ENCODE measurements at regions not wholly inside any gene's neighbourhood (a gene's known extent, or its start where the extent isn't known, plus 50 kb on each side); places are given as distances from the start of the nearest gene placed in this dataset.

DNA sequence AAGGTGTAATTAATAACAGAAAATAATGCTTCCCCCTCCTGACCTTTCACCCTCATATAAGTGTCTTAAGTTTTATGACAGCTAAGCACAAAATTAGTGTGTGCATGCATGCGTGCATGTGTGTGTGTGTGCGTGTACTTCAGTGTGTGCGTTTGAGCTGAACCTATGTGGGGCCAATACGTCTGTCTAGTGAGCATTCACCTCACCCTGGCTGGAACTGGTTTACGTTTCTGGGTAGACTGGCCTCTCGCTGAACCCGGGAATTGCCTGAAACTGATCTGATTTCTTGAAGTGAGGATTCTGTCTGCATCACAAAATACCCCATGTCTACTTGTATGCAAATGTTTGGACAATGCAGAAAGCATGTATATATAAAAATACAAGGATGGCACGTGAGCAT, 68.2 kb upstream of the TBX3 start:
- no peaks in the 10 kb centered on the region for H3K79me2 ChIP-seq (ENCODE audit: insufficient read depth, low read length)
- H4K20me1 ChIP-seq (ENCODE audit: insufficient read depth), result no peaks in the 10 kb centered on the region
- no peak for DNase-seq (ENCODE audit: low read depth, low spot score)
- ChIA-PET CTCF (no interaction called here), POLR2A (no interaction called here), RAD21 (ENCODE audit: low non-redundant PET in 1 of 2, low total read pairs in 2 of 2, uncharacterized antibody in 2 of 2, unreplicated experiment in 2 of 2) (no interaction called here)
- no peak overlapping the region for H2AFZ ChIP-seq (ENCODE audit: low read depth, low read length, poor library complexity, severe bottlenecking)
- no peak overlapping the region for H3K27ac ChIP-seq (ENCODE audit: low read depth, low read length)
- TF ChIP-seq EGR1 (IDR thresholded peaks at IDR 0.05; ENCODE audit: low read depth), result no peak
- intact Hi-C loops (cut with micrococcal nuclease), result no loop called here
- no peak overlapping the region for H3K9ac ChIP-seq (ENCODE audit: low read length)
- no peaks in the 10 kb centered on the region for H3K36me3 ChIP-seq (ENCODE audit: control insufficient read depth in 1 of 2, insufficient read depth in 2 of 2, low read length in 2 of 2)
- no peaks in the 10 kb centered on the region for H3K9me2 ChIP-seq (ENCODE audit: insufficient read depth)
- no peaks in the 10 kb centered on the region for H3K27me3 ChIP-seq (ENCODE audit: insufficient read depth, low read length)
- H3K4me2 ChIP-seq (ENCODE audit: low read length), result no peak overlapping the region
- no peaks in the 10 kb centered on the region for H3K9me3 ChIP-seq (ENCODE audit: control insufficient read depth in 1 of 2, insufficient read depth in 1 of 2, low read depth in 1 of 2, low read length in 2 of 2)
- H3K4me1 ChIP-seq (ENCODE audit: control insufficient read depth in 1 of 2, insufficient read depth in 2 of 2, low read length in 2 of 2), result no peaks in the 10 kb centered on the region
- no peak for ATAC-seq
- no TSS peak for BruUV-seq (replicated peaks)
- no peak overlapping the region for H3K4me3 ChIP-seq (replicated peaks in 1 of 2; ENCODE audit: low read depth in 1 of 2, low read length in 2 of 2)

DNA sequence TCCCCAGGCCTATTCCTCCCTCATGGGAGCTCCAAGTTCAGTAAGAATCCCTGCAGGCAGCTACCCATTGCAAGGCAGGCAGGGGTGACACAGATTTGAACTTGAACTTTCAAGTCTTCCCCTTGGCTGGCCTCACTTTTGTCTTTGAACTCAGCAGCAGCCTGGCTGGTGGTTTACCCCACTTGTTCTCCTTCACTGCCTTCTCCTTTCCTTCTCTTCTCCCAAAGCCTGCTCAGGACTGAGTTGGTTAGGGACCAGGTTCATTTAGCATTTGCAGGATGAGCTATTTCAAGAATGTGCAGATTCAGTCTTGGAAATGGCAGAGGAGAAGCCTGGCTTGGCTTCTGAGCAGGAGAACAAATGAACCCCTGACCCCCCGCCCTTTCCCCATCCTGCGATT, 67.7 kb upstream of the TBX3 start:
- POLR2A ChIA-PET, result no interaction called here
- no peak for TF ChIP-seq ELF1 (IDR thresholded peaks at IDR 0.05; ENCODE audit: borderline replicate concordance, low read depth)
- TF ChIP-seq, protein P1, sequence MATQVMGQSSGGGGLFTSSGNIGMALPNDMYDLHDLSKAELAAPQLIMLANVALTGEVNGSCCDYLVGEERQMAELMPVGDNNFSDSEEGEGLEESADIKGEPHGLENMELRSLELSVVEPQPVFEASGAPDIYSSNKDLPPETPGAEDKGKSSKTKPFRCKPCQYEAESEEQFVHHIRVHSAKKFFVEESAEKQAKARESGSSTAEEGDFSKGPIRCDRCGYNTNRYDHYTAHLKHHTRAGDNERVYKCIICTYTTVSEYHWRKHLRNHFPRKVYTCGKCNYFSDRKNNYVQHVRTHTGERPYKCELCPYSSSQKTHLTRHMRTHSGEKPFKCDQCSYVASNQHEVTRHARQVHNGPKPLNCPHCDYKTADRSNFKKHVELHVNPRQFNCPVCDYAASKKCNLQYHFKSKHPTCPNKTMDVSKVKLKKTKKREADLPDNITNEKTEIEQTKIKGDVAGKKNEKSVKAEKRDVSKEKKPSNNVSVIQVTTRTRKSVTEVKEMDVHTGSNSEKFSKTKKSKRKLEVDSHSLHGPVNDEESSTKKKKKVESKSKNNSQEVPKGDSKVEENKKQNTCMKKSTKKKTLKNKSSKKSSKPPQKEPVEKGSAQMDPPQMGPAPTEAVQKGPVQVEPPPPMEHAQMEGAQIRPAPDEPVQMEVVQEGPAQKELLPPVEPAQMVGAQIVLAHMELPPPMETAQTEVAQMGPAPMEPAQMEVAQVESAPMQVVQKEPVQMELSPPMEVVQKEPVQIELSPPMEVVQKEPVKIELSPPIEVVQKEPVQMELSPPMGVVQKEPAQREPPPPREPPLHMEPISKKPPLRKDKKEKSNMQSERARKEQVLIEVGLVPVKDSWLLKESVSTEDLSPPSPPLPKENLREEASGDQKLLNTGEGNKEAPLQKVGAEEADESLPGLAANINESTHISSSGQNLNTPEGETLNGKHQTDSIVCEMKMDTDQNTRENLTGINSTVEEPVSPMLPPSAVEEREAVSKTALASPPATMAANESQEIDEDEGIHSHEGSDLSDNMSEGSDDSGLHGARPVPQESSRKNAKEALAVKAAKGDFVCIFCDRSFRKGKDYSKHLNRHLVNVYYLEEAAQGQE (IDR thresholded peaks at IDR 0.05; ENCODE audit: low read depth), result no peak
- TF ChIP-seq JUND (IDR thresholded peaks at IDR 0.05), result no peak
- TF ChIP-seq ZFX (IDR thresholded peaks at IDR 0.05), result no peak
- no peak for TF ChIP-seq POLR2A (IDR thresholded peaks at IDR 0.05; ENCODE audit: borderline replicate concordance, extremely low read depth, insufficient read depth, insufficient read length)
- TF ChIP-seq EGR1 (IDR thresholded peaks at IDR 0.05; ENCODE audit: low read depth), result no peak
- TF ChIP-seq RAD21 (IDR thresholded peaks at IDR 0.05; ENCODE audit: low read depth), result no peak
- no peak for TF ChIP-seq TCF7L2 (IDR thresholded peaks at IDR 0.05; ENCODE audit: borderline replicate concordance, extremely low read depth, insufficient read depth, insufficient read length)
- TF ChIP-seq EZH2phosphoT487 (IDR thresholded peaks at IDR 0.05; ENCODE audit: borderline replicate concordance), result no peak
- no peak for TF ChIP-seq EZH2 (IDR thresholded peaks at IDR 0.05)
- no peak for TF ChIP-seq SRF (IDR thresholded peaks at IDR 0.05; ENCODE audit: low read depth)
- no peak for TF ChIP-seq FOSL1 (IDR thresholded peaks at IDR 0.05; ENCODE audit: low read depth)
- no peak for TF ChIP-seq ZNF274 (IDR thresholded peaks at IDR 0.05; ENCODE audit: low read depth, low read length)
- TF ChIP-seq, protein P2, sequence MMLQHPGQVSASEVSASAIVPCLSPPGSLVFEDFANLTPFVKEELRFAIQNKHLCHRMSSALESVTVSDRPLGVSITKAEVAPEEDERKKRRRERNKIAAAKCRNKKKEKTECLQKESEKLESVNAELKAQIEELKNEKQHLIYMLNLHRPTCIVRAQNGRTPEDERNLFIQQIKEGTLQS (IDR thresholded peaks at IDR 0.05), result no peak
- no peak for TF ChIP-seq CBX3 (IDR thresholded peaks at IDR 0.05; ENCODE audit: low read depth)
- TF ChIP-seq, protein P3, sequence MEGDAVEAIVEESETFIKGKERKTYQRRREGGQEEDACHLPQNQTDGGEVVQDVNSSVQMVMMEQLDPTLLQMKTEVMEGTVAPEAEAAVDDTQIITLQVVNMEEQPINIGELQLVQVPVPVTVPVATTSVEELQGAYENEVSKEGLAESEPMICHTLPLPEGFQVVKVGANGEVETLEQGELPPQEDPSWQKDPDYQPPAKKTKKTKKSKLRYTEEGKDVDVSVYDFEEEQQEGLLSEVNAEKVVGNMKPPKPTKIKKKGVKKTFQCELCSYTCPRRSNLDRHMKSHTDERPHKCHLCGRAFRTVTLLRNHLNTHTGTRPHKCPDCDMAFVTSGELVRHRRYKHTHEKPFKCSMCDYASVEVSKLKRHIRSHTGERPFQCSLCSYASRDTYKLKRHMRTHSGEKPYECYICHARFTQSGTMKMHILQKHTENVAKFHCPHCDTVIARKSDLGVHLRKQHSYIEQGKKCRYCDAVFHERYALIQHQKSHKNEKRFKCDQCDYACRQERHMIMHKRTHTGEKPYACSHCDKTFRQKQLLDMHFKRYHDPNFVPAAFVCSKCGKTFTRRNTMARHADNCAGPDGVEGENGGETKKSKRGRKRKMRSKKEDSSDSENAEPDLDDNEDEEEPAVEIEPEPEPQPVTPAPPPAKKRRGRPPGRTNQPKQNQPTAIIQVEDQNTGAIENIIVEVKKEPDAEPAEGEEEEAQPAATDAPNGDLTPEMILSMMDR (IDR thresholded peaks at IDR 0.05 in 2 of 3, conservative IDR thresholded peaks at IDR 0.05 in 1 of 3; ENCODE audit: borderline replicate concordance in 1 of 3, insufficient read depth in 1 of 3, low read depth in 2 of 3, low read length in 2 of 3), result no peak
- no peak for TF ChIP-seq CEBPB (IDR thresholded peaks at IDR 0.05; ENCODE audit: low read depth)
- no peak for TF ChIP-seq YY1 (IDR thresholded peaks at IDR 0.05; ENCODE audit: extremely low read depth, insufficient replicate concordance, low read depth, low read length)
- Histone ChIP-seq H2AFZ (ENCODE audit: low read depth, low read length, poor library complexity, severe bottlenecking) (no peak overlapping the region), H3K36me3 (ENCODE audit: control insufficient read depth in 1 of 2, insufficient read depth in 2 of 2, low read length in 2 of 2) (no peaks in the 10 kb centered on the region), H3K27ac (ENCODE audit: low read depth, low read length) (no peak overlapping the region), H3K4me2 (ENCODE audit: low read length) (no peak overlapping the region), H3K27me3 (ENCODE audit: insufficient read depth, low read length) (no peaks in the 10 kb centered on the region), H3K9ac (ENCODE audit: low read length) (no peak overlapping the region), H3K79me2 (ENCODE audit: insufficient read depth, low read length) (no peaks in the 10 kb centered on the region), H3K9me2 (ENCODE audit: insufficient read depth) (no peaks in the 10 kb centered on the region), H4K20me1 (ENCODE audit: insufficient read depth) (no peaks in the 10 kb centered on the region), H3K4me1 (ENCODE audit: control insufficient read depth in 1 of 2, insufficient read depth in 2 of 2, low read length in 2 of 2) (no peaks in the 10 kb centered on the region), H3K9me3 (ENCODE audit: control insufficient read depth in 1 of 2, insufficient read depth in 1 of 2, low read depth in 1 of 2, low read length in 2 of 2) (no peaks in the 10 kb centered on the region), H3K4me3 (replicated peaks in 1 of 2; ENCODE audit: low read depth in 1 of 2, low read length in 2 of 2) (no peak overlapping the region)
- DNase-seq (ENCODE audit: low read depth, low spot score) (no peak), ATAC-seq (no peak)
- BruUV-seq (replicated peaks), result no TSS peak
- CTCF ChIA-PET, result no interaction called here
- intact Hi-C loops (cut with micrococcal nuclease), result no loop called here
- RAD21 ChIA-PET (ENCODE audit: low non-redundant PET in 1 of 2, low total read pairs in 2 of 2, uncharacterized antibody in 2 of 2, unreplicated experiment in 2 of 2), result no interaction called here

All from HCT116 (cell line).